Heart left ventricle (tissue), 13 donors: ENCODE measurements at regions not wholly inside any gene's neighbourhood (a gene's known extent, or its start where the extent isn't known, plus 50 kb on each side); places are given as distances from the start of the nearest gene placed in this dataset.

ENCODE experiments used
- POLR2A ChIP-seq, 2 donors: fragments of 450-650 bp; IDR thresholded peaks; one replicate each; pipeline ENCODE4 v1.6.1; 2017; ENCODE audit warnings: antibody characterized with exemption in 2 of 2, mild to moderate bottlenecking in 2 of 2, moderate library complexity in 2 of 2
- TF ChIP-seq, protein P1 (sequence below), 12 donors: fragments of 200-600 bp; sonication (generic) in 4 of 12; IDR thresholded peaks; one replicate each; pipeline versions ENCODE4 v1.5.0 to v1.8.0; 2018 to 2022; ENCODE audit warnings: antibody characterized with exemption in 12 of 12, mild to moderate bottlenecking in 5 of 12
- donor health status: ischemic (EF 13 %, LVEDD 7.1; RV severe dilation, severe dysfunction).
- donor health status: DM: no; HTN: yes; CAD: no.
- donor health status: DM: no; HTN: no; CAD: no.
- donor health status: ischemic (EF 25% LVEDD 6.9; RV normal size, moderate dysfunction).
- donor health status: ischemic (EF 25% LVEDD 5.7; RV mildly dilated, moderate dysfunction).
- donor health status: ischemic (EF 35%, LVEDD 5.7; RV mildly dilated, moderate dysfunction).
- donor health status: nonischemic (EF 11% LVEDD 7.7; RV severe dilation, severe dysfunction).
- donor health status: DM: yes; HTN: yes; CAD: no.
- donor health status: PGD.
- donor health status: ischemic (EF 29% LVEDD 5.4; RV normal size, mild dysfunction).
- donor health status: nonischemic (EF 23%, LVEDD 6.1; RV moderate dilation, normal function).

GRCh38 chr18:72058851-72059250 is 485.3 kb downstream of the CBLN2 start:
- TF ChIP-seq POLR2A (IDR thresholded peaks at IDR 0.05) = no peak
- TF ChIP-seq, protein P1, sequence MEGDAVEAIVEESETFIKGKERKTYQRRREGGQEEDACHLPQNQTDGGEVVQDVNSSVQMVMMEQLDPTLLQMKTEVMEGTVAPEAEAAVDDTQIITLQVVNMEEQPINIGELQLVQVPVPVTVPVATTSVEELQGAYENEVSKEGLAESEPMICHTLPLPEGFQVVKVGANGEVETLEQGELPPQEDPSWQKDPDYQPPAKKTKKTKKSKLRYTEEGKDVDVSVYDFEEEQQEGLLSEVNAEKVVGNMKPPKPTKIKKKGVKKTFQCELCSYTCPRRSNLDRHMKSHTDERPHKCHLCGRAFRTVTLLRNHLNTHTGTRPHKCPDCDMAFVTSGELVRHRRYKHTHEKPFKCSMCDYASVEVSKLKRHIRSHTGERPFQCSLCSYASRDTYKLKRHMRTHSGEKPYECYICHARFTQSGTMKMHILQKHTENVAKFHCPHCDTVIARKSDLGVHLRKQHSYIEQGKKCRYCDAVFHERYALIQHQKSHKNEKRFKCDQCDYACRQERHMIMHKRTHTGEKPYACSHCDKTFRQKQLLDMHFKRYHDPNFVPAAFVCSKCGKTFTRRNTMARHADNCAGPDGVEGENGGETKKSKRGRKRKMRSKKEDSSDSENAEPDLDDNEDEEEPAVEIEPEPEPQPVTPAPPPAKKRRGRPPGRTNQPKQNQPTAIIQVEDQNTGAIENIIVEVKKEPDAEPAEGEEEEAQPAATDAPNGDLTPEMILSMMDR (IDR thresholded peaks at IDR 0.05) = no peak
